GM12865 (cell line): ENCODE measurements at regions not wholly inside any gene's neighbourhood (a gene's known extent, or its start where the extent isn't known, plus 50 kb on each side); places are given as distances from the start of the nearest gene placed in this dataset.

ENCODE experiments used
- DNase-seq: peaks from one replicate; pipeline ENCODE4 v3.0.0; 2010; ENCODE audit warnings: low read depth
- H3K4me3 ChIP-seq: 2 replicates; pipeline ENCODE4 v1.5.1; 2011; ENCODE audit warnings: mild to moderate bottlenecking, low read depth, low read length, control low read depth
- CTCF ChIP-seq: IDR thresholded peaks from 2 replicates; pipeline ENCODE4 v1.5.1; 2011; ENCODE audit warnings: low read length, control low read depth, low read depth, inconsistent platforms; ENCODE audit not compliant: insufficient read depth; ENCODE audit errors: missing control alignments

- TF ChIP-seq CTCF, result no peak
- H3K4me3 ChIP-seq, result no peak overlapping the region
- DNase-seq, result no peak
Measured at GRCh38 chr9:116020801-116021200, 132.8 kb upstream of the PAPPA start.

GRCh38 chr9:116027096-116027495 lies 126.5 kb upstream of the PAPPA start:
- no peak for TF ChIP-seq CTCF
- DNase-seq, result no peak
- no peak overlapping the region for H3K4me3 ChIP-seq

- H3K4me3 ChIP-seq, result no peak overlapping the region
- no peak for DNase-seq
- TF ChIP-seq CTCF, result no peak
Measured at GRCh38 chr9:116027511-116027910, 126.1 kb upstream of the PAPPA start.

- TF ChIP-seq CTCF, result no peak
Measured at GRCh38 chr9:116027951-116028350, 125.6 kb upstream of the PAPPA start.

GRCh38 chr9:116030517-116030916 lies 123.1 kb upstream of the PAPPA start:
- no peak for DNase-seq
- H3K4me3 ChIP-seq, result no peak overlapping the region
- no peak for TF ChIP-seq CTCF

More at GRCh38 chr9:116027951-116028350, 125.6 kb upstream of the PAPPA start:
- H3K4me3 ChIP-seq, result no peak overlapping the region
- DNase-seq, result no peak

- no peak for DNase-seq
- no peak overlapping the region for H3K4me3 ChIP-seq
- TF ChIP-seq CTCF, result no peak
Measured at GRCh38 chr9:116032683-116033440, 120.7 kb upstream of the PAPPA start.

- no peak for TF ChIP-seq CTCF
- H3K4me3 ChIP-seq, result no peak overlapping the region
Measured at GRCh38 chr9:116039312-116039711, 114.3 kb upstream of the PAPPA start.

More at GRCh38 chr9:116039312-116039711, 114.3 kb upstream of the PAPPA start:
- DNase-seq, result no peak
